HEK293T (cell line): ENCODE measurements at regions not wholly inside any gene's neighbourhood (a gene's known extent, or its start where the extent isn't known, plus 50 kb on each side); places are given as distances from the start of the nearest gene placed in this dataset.

ENCODE experiments used
- BHLHE40 ChIP-seq: fragments of 450-650 bp; IDR thresholded peaks from 2 replicates; pipeline ENCODE4 v1.6.1; 2016; ENCODE audit warnings: mild to moderate bottlenecking, moderate library complexity, borderline replicate concordance
- FOXA1 ChIP-seq: fragments of 450-650 bp; IDR thresholded peaks from 2 replicates; pipeline ENCODE4 v1.6.1; 2016; ENCODE audit warnings: mild to moderate bottlenecking
- FOXK2 ChIP-seq: fragments of 450-650 bp; IDR thresholded peaks from 2 replicates; pipeline ENCODE4 v1.6.1; 2016; ENCODE audit warnings: mild to moderate bottlenecking
- FOXM1 ChIP-seq: fragments of 450-650 bp; IDR thresholded peaks from 2 replicates; pipeline ENCODE4 v1.6.1; 2017; ENCODE audit warnings: mild to moderate bottlenecking, borderline replicate concordance
- HDGF ChIP-seq: fragments of 450-650 bp; IDR thresholded peaks from 2 replicates; pipeline ENCODE4 v1.6.1; 2017; ENCODE audit warnings: antibody characterized with exemption, borderline replicate concordance
- L3MBTL2 ChIP-seq: fragments of 450-650 bp; conservative IDR thresholded peaks from 2 replicates; pipeline ENCODE4 v1.6.1; 2016; ENCODE audit warnings: mild to moderate bottlenecking
- LEF1 ChIP-seq: fragments of 450-650 bp; IDR thresholded peaks from 2 replicates; pipeline ENCODE4 v1.6.1; 2017; ENCODE audit warnings: mild to moderate bottlenecking, borderline replicate concordance
- NFRKB ChIP-seq: fragments of 450-650 bp; IDR thresholded peaks from 2 replicates; pipeline ENCODE4 v1.6.1; 2016; ENCODE audit warnings: mild to moderate bottlenecking, moderate library complexity
- SP1 ChIP-seq: fragments of 450-650 bp; IDR thresholded peaks from 2 replicates; pipeline ENCODE4 v1.6.1; 2017

GRCh38 chr5:30438785-30439184, 754.7 kb upstream of the CDH6 start:
- TF ChIP-seq FOXA1 (no peak), NFRKB (no peak), LEF1 (no peak), FOXK2 (no peak), L3MBTL2 (no peak), BHLHE40 (no peak), SP1 (no peak), FOXM1 (no peak), HDGF (no peak)
